Lung (tissue), 11 donors: ENCODE measurements at regions not wholly inside any gene's neighbourhood (a gene's known extent, or its start where the extent isn't known, plus 50 kb on each side); places are given as distances from the start of the nearest gene placed in this dataset.

Experiments
- ATAC-seq: fragments of 200-7000 bp; cut with Tn5 transposase; one replicate; pipeline ENCODE4 v1.9.1; 2020; ENCODE audit warnings: moderate number of reproducible peaks; ENCODE audit not compliant: insufficient read depth, low FRiP score
- DNase-seq, 3 donors: peaks; one replicate each; pipeline ENCODE4 v3.0.0-alpha.2; 2013 to 2017
- H3K27ac ChIP-seq, 2 donors: one replicate each; pipeline ENCODE4 v1.5.1; 2013; ENCODE audit warnings: mild to moderate bottlenecking in 2 of 2, moderate library complexity in 2 of 2, control low read depth in 1 of 2, inconsistent platforms in 1 of 2, low read depth in 1 of 2, low read length in 1 of 2
- H3K27me3 ChIP-seq, 3 donors: one replicate each; pipeline ENCODE4 v1.5.1; 2013; ENCODE audit warnings: low read length in 2 of 3; ENCODE audit not compliant: control insufficient read depth in 3 of 3, insufficient read depth in 3 of 3
- H3K36me3 ChIP-seq, 4 donors: one replicate each; pipeline ENCODE4 v1.5.1; 2013; ENCODE audit warnings: low read length in 4 of 4, mild to moderate bottlenecking in 1 of 4, moderate library complexity in 1 of 4; ENCODE audit not compliant: control insufficient read depth in 4 of 4, insufficient read depth in 4 of 4
- H3K4me1 ChIP-seq, 5 donors: one replicate each; pipeline ENCODE4 v1.5.1; 2013; ENCODE audit warnings: low read length in 5 of 5, mild to moderate bottlenecking in 2 of 5, moderate library complexity in 1 of 5; ENCODE audit not compliant: control insufficient read depth in 5 of 5, insufficient read depth in 5 of 5
- H3K4me3 ChIP-seq: one replicate; pipeline ENCODE4 v1.5.1; 2013; ENCODE audit warnings: mild to moderate bottlenecking, control low read depth, moderate library complexity
- H3K9ac ChIP-seq, 2 donors: one replicate each; pipeline ENCODE4 v1.5.1; 2013; ENCODE audit warnings: low read length in 2 of 2, control low read depth in 1 of 2; ENCODE audit not compliant: insufficient read depth in 1 of 2
- H3K9me3 ChIP-seq, 4 donors: one replicate each; pipeline ENCODE4 v1.5.1; 2013; ENCODE audit warnings: low read length in 3 of 4, mild to moderate bottlenecking in 1 of 4, moderate library complexity in 1 of 4; ENCODE audit not compliant: control insufficient read depth in 4 of 4, insufficient read depth in 3 of 4
- CTCF ChIP-seq: IDR thresholded peaks from 2 replicates; pipeline ENCODE4 v1.5.1; 2012; ENCODE audit warnings: mild to moderate bottlenecking; ENCODE audit errors: control extremely low read depth, extremely low read depth
- WGBS, 2 donors: extraction: QIAGEN DNeasy Blood & Tissue Kit; methylation state at CpG; one replicate each; pipeline ENCODE4 v1.1.7; 2013; 5-methylcytosine and 5-hydroxymethylcytosine counted together
- donor health status: control.
- donor health status: control.
- donor health status: Bipolar disorder and iron deficiency.
- donor health status: healthy.
- donor health status: DM: yes; HTN: yes; CAD: no.

GRCh38 chr18:71125581-71125980 lies 836.7 kb downstream of the SOCS6 start:
- Histone ChIP-seq H3K9me3 (peaks cover 0 to 12% (median 3%) of the 10 kb centered on the region in 4 donors), H3K27ac (no peak overlapping the region), H3K27me3 (no peaks in the 10 kb centered on the region), H3K4me3 (no peak overlapping the region), H3K36me3 (no peaks in the 10 kb centered on the region), H3K4me1 (no peaks in the 10 kb centered on the region), H3K9ac (no peak overlapping the region)
- no peak for ATAC-seq
- no peak for DNase-seq
- WGBS, 2 donors = 44 to 68% methylated on average over 2 of the region's 2 CpGs
- no peak for TF ChIP-seq CTCF

- Histone ChIP-seq H3K36me3 (no peaks in the 10 kb centered on the region), H3K27me3 (no peaks in the 10 kb centered on the region), H3K27ac (no peak overlapping the region), H3K4me3 (no peak overlapping the region), H3K9ac (no peak overlapping the region), H3K4me1 (no peaks in the 10 kb centered on the region), H3K9me3 (peaks cover 0 to 8% (median 0%) of the 10 kb centered on the region in 4 donors)
- DNase-seq (peak in 2 of 3 donors; percentile 4 to 43), ATAC-seq (no peak)
- WGBS, 2 donors = 57 to 71% methylated on average over 4 of the region's 4 CpGs
- TF ChIP-seq CTCF = no peak
These were observed 827.7 kb downstream of the SOCS6 start for GRCh38 chr18:71116535-71116934.

GRCh38 chr18:71115261-71115660 lies 826.4 kb downstream of the SOCS6 start:
- no peaks in the 10 kb centered on the region for H3K27me3 ChIP-seq
- DNase-seq = no peak
- TF ChIP-seq CTCF = no peak
- H3K4me1 ChIP-seq = no peaks in the 10 kb centered on the region
- no peak overlapping the region for H3K4me3 ChIP-seq
- H3K9me3 ChIP-seq = no peaks in the 10 kb centered on the region
- H3K27ac ChIP-seq = no peak overlapping the region
- ATAC-seq = no peak
- 84 to 89% methylated on average over 8 of the region's 8 CpGs for whole genome bisulfite sequencing, 2 donors
- H3K36me3 ChIP-seq = no peaks in the 10 kb centered on the region
- no peak overlapping the region for H3K9ac ChIP-seq

GRCh38 chr18:71114550-71115210 lies 825.8 kb downstream of the SOCS6 start:
- no peaks in the 10 kb centered on the region for H3K27me3 ChIP-seq
- H3K4me1 ChIP-seq = no peaks in the 10 kb centered on the region
- no peak overlapping the region for H3K4me3 ChIP-seq
- no peak for DNase-seq
- no peaks in the 10 kb centered on the region for H3K36me3 ChIP-seq
- H3K9me3 ChIP-seq = no peaks in the 10 kb centered on the region
- no peak for TF ChIP-seq CTCF
- WGBS, 2 donors = 81% methylated on average over 11 of the region's 11 CpGs
- H3K27ac ChIP-seq = no peak overlapping the region
- H3K9ac ChIP-seq = no peak overlapping the region
- no peak for ATAC-seq
